Gastroesophageal sphincter (tissue), 4 donors: ENCODE measurements at regions not wholly inside any gene's neighbourhood (a gene's known extent, or its start where the extent isn't known, plus 50 kb on each side); places are given as distances from the start of the nearest gene placed in this dataset.

Source experiments
- ATAC-seq: fragments of 150-250 bp; one replicate; pipeline ENCODE4 v1.9.1; 2016; ENCODE audit warnings: mild to moderate bottlenecking, moderate library complexity
- H3K27ac ChIP-seq, 4 donors: fragments of 200-600 bp; sonication (generic) in 3 of 4; 1 replicate in 3 of 4; 2 replicates in 1 of 4; pipeline ENCODE4 v1.5.1; 2016 to 2019
- H3K27me3 ChIP-seq: fragments of 200-600 bp; sonication (generic); one replicate; pipeline ENCODE4 v1.5.1; 2019
- H3K36me3 ChIP-seq, 2 donors: fragments of 200-600 bp; sonication (generic); one replicate each; pipeline ENCODE4 v1.5.1; 2019; ENCODE audit warnings: control low read depth in 1 of 2
- H3K4me1 ChIP-seq, 3 donors: fragments of 200-600 bp; sonication (generic); 1 replicate in 2 of 3; 2 replicates in 1 of 3; pipeline ENCODE4 v1.5.1; 2016 to 2019; ENCODE audit warnings: control low read depth in 2 of 3
- H3K4me3 ChIP-seq, 2 donors: fragments of 200-600 bp; sonication (generic); one replicate each; pipeline ENCODE4 v1.5.1; 2019; ENCODE audit warnings: mild to moderate bottlenecking in 1 of 2, moderate library complexity in 1 of 2
- H3K9me3 ChIP-seq, 3 donors: fragments of 200-600 bp; sonication (generic); one replicate each; pipeline ENCODE4 v1.5.1; 2017 to 2019; ENCODE audit warnings: control low read depth in 2 of 3
- EP300 ChIP-seq: sonication (generic); formaldehyde crosslinking; IDR thresholded peaks from one replicate; pipeline ENCODE4 v1.6.1; 2017; ENCODE audit warnings: antibody characterized with exemption, mild to moderate bottlenecking
- POLR2A ChIP-seq, 2 donors: fragments of 450-650 bp; IDR thresholded peaks; one replicate each; pipeline ENCODE4 v1.6.1; 2017; ENCODE audit warnings: antibody characterized with exemption in 2 of 2, mild to moderate bottlenecking in 2 of 2, moderate library complexity in 1 of 2
- POLR2AphosphoS5 ChIP-seq: sonication (generic); formaldehyde crosslinking; IDR thresholded peaks from one replicate; pipeline ENCODE4 v1.6.1; 2017; ENCODE audit warnings: antibody characterized with exemption
- WGBS, 2 donors: methylation state at CpG; one replicate each; pipeline ENCODE4 v1.1.5; 2018; ENCODE audit warnings: low coverage in 1 of 2; 5-methylcytosine and 5-hydroxymethylcytosine counted together
- TF ChIP-seq, protein P1 (sequence below), 4 experiments: fragments of 200-600 bp in 2 of 4; fragments of 450-650 bp in 2 of 4; sonication (generic) in 1 of 4; IDR thresholded peaks; one replicate each; pipeline ENCODE4 v1.5.1; 2017 to 2019; ENCODE audit warnings: antibody characterized with exemption in 4 of 4, mild to moderate bottlenecking in 2 of 4, moderate library complexity in 2 of 4

DNA sequence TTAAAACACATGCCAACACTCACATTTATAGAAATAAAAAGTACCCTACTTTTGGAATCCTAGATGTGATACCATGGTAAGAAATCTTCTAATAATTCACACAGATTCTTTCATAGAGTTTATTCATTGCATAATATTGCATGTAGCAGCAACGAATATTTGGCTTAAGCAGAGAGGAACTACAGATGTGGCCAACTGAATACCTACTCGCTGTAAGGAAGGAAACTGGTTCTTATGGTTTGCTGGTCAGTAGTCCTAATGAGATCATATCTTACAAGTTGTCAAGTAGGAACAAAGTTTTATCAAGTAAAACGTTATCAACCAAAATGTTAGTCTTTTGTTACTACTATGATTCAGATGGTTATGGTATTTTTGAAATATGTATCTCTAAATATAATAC lies 996.1 kb downstream of the PDHA2 start:
- Histone ChIP-seq H3K9me3 (no peaks in the 10 kb centered on the region), H3K4me1 (no peaks in the 10 kb centered on the region), H3K36me3 (no peaks in the 10 kb centered on the region), H3K27ac (no peak overlapping the region), H3K27me3 (no peaks in the 10 kb centered on the region), H3K4me3 (no peak overlapping the region)
- no peak for TF ChIP-seq POLR2AphosphoS5
- no peak for TF ChIP-seq POLR2A (IDR thresholded peaks at IDR 0.05)
- TF ChIP-seq, protein P1, sequence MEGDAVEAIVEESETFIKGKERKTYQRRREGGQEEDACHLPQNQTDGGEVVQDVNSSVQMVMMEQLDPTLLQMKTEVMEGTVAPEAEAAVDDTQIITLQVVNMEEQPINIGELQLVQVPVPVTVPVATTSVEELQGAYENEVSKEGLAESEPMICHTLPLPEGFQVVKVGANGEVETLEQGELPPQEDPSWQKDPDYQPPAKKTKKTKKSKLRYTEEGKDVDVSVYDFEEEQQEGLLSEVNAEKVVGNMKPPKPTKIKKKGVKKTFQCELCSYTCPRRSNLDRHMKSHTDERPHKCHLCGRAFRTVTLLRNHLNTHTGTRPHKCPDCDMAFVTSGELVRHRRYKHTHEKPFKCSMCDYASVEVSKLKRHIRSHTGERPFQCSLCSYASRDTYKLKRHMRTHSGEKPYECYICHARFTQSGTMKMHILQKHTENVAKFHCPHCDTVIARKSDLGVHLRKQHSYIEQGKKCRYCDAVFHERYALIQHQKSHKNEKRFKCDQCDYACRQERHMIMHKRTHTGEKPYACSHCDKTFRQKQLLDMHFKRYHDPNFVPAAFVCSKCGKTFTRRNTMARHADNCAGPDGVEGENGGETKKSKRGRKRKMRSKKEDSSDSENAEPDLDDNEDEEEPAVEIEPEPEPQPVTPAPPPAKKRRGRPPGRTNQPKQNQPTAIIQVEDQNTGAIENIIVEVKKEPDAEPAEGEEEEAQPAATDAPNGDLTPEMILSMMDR (IDR thresholded peaks at IDR 0.05) = no peak
- TF ChIP-seq EP300 = no peak
- ATAC-seq = no peak
- 27 to 40% methylated on average over 3 of the region's 3 CpGs for WGBS, 2 donors

DNA sequence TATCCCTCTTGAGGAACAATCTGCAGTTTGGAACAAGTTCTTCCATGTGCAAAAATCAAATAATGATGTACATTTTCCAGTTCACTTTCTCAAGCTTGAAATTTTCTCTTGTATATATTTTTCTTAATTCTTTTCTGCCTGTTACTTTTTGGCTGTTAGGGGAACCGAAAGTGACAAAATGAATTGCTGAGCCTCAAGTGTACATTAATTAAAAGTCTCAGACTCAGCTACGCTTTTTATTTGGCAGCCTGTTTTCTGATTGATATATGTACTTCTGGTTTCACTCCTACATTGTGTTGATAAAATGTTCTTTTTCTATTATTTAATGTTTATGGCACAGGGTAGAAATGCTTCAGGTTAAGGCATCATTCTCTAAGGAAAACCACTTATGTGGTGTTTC lies 999.5 kb downstream of the PDHA2 start:
- H3K36me3 ChIP-seq = no peaks in the 10 kb centered on the region
- no peak overlapping the region for H3K4me3 ChIP-seq
- TF ChIP-seq, protein P1 (IDR thresholded peaks at IDR 0.05) = no peak
- no peak for TF ChIP-seq POLR2AphosphoS5
- no peak overlapping the region for H3K27ac ChIP-seq
- H3K9me3 ChIP-seq = no peaks in the 10 kb centered on the region
- 69 to 85% methylated on average over 2 of the region's 2 CpGs for WGBS, 2 donors
- ATAC-seq = no peak
- H3K4me1 ChIP-seq = no peaks in the 10 kb centered on the region
- no peaks in the 10 kb centered on the region for H3K27me3 ChIP-seq

DNA sequence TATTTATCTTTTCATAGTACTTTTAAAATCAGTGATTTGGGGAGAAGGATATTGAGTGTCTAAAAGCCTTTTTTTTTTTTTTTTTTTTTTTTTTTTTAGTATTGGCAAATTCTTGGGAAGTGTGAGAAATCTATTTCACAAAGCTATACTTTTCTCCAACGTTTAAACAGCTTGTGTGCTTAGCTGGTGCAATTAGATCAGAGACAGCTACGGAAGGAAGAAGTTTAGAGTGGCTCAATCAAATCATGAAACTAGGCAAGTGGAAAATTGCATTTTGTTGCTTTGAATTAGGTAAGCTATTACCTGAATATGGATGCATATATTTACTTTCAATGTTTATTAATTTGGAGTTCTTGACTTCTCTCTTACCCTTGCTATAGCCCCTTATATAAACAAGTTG lies 1001.9 kb downstream of the PDHA2 start:
- Histone ChIP-seq H3K4me3 (no peak overlapping the region), H3K27ac (no peak overlapping the region), H3K36me3 (no peaks in the 10 kb centered on the region), H3K4me1 (no peaks in the 10 kb centered on the region), H3K9me3 (no peaks in the 10 kb centered on the region), H3K27me3 (no peaks in the 10 kb centered on the region)
- 59 to 70% methylated on average over 2 of the region's 2 CpGs for WGBS, 2 donors
- TF ChIP-seq POLR2AphosphoS5 = no peak
- TF ChIP-seq POLR2A (IDR thresholded peaks at IDR 0.05) = no peak
- TF ChIP-seq, protein P1 (IDR thresholded peaks at IDR 0.05) = no peak
- no peak for TF ChIP-seq EP300
- ATAC-seq = no peak

DNA sequence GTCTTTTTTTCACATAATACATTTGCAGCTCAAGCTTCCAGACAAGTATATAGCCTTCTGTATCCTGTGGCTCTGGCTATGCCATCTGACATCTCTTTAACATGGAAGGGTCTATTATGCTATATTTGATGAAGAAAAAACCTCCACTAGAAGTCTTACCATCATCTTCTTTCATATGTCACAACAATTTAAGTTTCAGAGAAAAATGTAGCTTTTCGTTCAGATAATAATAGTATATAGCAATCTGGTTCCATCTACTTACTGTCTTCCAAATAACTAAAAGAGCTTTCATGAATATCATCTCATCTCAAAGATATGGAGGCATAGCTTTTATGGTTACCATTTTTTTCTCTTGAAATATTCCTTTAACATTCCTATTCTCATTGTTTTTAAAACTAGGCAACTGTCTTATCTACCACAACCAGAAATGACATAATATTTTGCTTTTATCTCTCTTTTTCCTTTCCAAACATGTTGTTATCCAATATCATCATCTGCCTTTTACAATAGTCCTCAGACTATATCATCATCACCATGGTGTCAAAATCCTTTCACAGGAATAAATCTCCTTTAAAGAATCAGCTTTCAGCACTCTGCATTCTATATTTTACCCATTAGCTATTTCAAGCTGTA lies 1005.1 kb downstream of the PDHA2 start:
- Histone ChIP-seq H3K27ac (no peak overlapping the region), H3K4me1 (no peaks in the 10 kb centered on the region), H3K27me3 (no peaks in the 10 kb centered on the region), H3K36me3 (no peaks in the 10 kb centered on the region), H3K9me3 (no peaks in the 10 kb centered on the region), H3K4me3 (no peak overlapping the region)
- no peak for TF ChIP-seq POLR2A (IDR thresholded peaks at IDR 0.05)
- TF ChIP-seq, protein P1 (IDR thresholded peaks at IDR 0.05) = no peak
- TF ChIP-seq POLR2AphosphoS5 = no peak
- TF ChIP-seq EP300 = no peak
- 67 to 83% methylated on average over 1 of the region's 1 CpG for WGBS, 2 donors
- no peak for ATAC-seq

DNA sequence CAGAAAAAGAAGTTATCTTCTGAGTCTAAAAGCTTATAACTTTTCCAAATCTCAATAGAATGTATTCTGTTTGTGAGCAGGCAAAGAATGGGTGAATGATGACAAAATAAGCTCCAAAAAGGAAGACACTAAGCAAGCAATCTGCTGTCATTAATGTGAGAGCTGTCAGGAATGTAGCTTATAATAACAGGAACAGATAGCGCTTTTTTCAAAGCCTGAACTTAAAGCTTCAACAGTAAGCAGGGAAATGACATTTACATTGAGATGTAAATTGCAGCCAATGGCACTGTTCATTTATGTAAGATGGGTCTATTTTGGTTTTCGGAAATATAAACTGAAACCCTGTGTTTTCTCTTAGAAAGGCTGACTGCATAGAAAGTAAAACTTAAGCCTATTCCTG lies 1005.9 kb downstream of the PDHA2 start:
- H3K4me3 ChIP-seq = no peak overlapping the region
- 64 to 65% methylated on average over 2 of the region's 2 CpGs for WGBS, 2 donors
- no peak overlapping the region for H3K27ac ChIP-seq
- no peaks in the 10 kb centered on the region for H3K27me3 ChIP-seq
- no peaks in the 10 kb centered on the region for H3K36me3 ChIP-seq
- H3K9me3 ChIP-seq = no peaks in the 10 kb centered on the region
- ATAC-seq = no peak
- H3K4me1 ChIP-seq = no peaks in the 10 kb centered on the region
- TF ChIP-seq POLR2A (IDR thresholded peaks at IDR 0.05) = no peak
- TF ChIP-seq EP300 = no peak
- TF ChIP-seq, protein P1 (IDR thresholded peaks at IDR 0.05) = no peak
- no peak for TF ChIP-seq POLR2AphosphoS5
